ENCODE measurements at regions not wholly inside any gene's neighbourhood (a gene's known extent, or its start where the extent isn't known, plus 50 kb on each side); places are given as distances from the start of the nearest gene placed in this dataset.

- TF ChIP-seq CTCF (IDR thresholded peaks at IDR 0.05) (no peak), POLR2A (IDR thresholded peaks at IDR 0.05) (no peak)
Observed at GRCh38 chr16:64864232-64864809, 257.5 kb downstream of the CDH11 start.

All from testis (tissue), 2 donors.